H9 (cell line): ENCODE measurements at regions not wholly inside any gene's neighbourhood (a gene's known extent, or its start where the extent isn't known, plus 50 kb on each side); places are given as distances from the start of the nearest gene placed in this dataset.

Source experiments
- DNase-seq: peaks from one replicate; pipeline ENCODE4 v3.0.0-alpha.2; 2017
- H2AFZ ChIP-seq: one replicate; pipeline ENCODE4 v1.6.1; 2013; ENCODE audit warnings: mild to moderate bottlenecking, low read length, control low read depth, moderate library complexity
- H2AK5ac ChIP-seq: 2 replicates; pipeline ENCODE4 v1.6.1; 2013; ENCODE audit warnings: low read length, control low read depth, mixed read lengths; ENCODE audit not compliant: insufficient read length
- H2BK120ac ChIP-seq: one replicate; pipeline ENCODE4 v1.6.1; 2013; ENCODE audit warnings: low read depth, mild to moderate bottlenecking, low read length, control low read depth, inconsistent platforms; ENCODE audit not compliant: poor library complexity, severe bottlenecking
- H2BK12ac ChIP-seq: 2 replicates; pipeline ENCODE4 v1.6.1; 2013; ENCODE audit warnings: low read length, control low read depth, mixed read lengths, low read depth; ENCODE audit not compliant: insufficient read length
- H2BK15ac ChIP-seq: 2 replicates; pipeline ENCODE4 v1.6.1; 2013; ENCODE audit warnings: low read depth, low read length, control low read depth
- H2BK20ac ChIP-seq: one replicate; pipeline ENCODE4 v1.6.1; 2013; ENCODE audit warnings: low read depth, mild to moderate bottlenecking, low read length, control low read depth, inconsistent platforms; ENCODE audit not compliant: poor library complexity, severe bottlenecking
- H2BK5ac ChIP-seq: 2 replicates; pipeline ENCODE4 v1.6.1; 2013; ENCODE audit warnings: low read length, control low read depth, mixed read lengths; ENCODE audit not compliant: insufficient read length
- H3K14ac ChIP-seq: 2 replicates; pipeline ENCODE4 v1.6.1; 2013; ENCODE audit warnings: low read length, control low read depth; ENCODE audit not compliant: insufficient read depth
- H3K18ac ChIP-seq: 2 replicates; pipeline ENCODE4 v1.6.1; 2013; ENCODE audit warnings: low read depth, mild to moderate bottlenecking, mixed read lengths, low read length, control low read depth; ENCODE audit not compliant: insufficient read length
- H3K23ac ChIP-seq: 2 replicates; pipeline ENCODE4 v1.6.1; 2013; ENCODE audit warnings: low read length, control low read depth, mixed read lengths, low read depth; ENCODE audit not compliant: insufficient read length
- H3K23me2 ChIP-seq: 2 replicates; pipeline ENCODE4 v1.6.1; 2013; ENCODE audit warnings: low read depth, mild to moderate bottlenecking, mixed read lengths, low read length, control low read depth; ENCODE audit not compliant: insufficient read length, poor library complexity, severe bottlenecking
- H3K27ac ChIP-seq: 2 replicates; pipeline ENCODE4 v1.5.1; 2013; ENCODE audit warnings: low read length, control low read depth, mixed read lengths, low read depth; ENCODE audit not compliant: insufficient read length
- H3K27me3 ChIP-seq: 2 replicates; pipeline ENCODE4 v1.6.1; 2013; ENCODE audit warnings: low read length, control low read depth, inconsistent platforms; ENCODE audit not compliant: insufficient read depth
- H3K4ac ChIP-seq: 2 replicates; pipeline ENCODE4 v1.6.1; 2013; ENCODE audit warnings: low read depth, mild to moderate bottlenecking, control low read depth, inconsistent platforms, low read length, moderate library complexity
- H3K4me1 ChIP-seq: 2 replicates; pipeline ENCODE4 v1.6.1; 2013; ENCODE audit warnings: low read length, control low read depth, inconsistent platforms; ENCODE audit not compliant: insufficient read depth
- H3K4me2 ChIP-seq: 2 replicates; pipeline ENCODE4 v1.6.1; 2013; ENCODE audit warnings: low read length, control low read depth, mixed read lengths; ENCODE audit not compliant: insufficient read length, insufficient read depth
- H3K56ac ChIP-seq: 2 replicates; pipeline ENCODE4 v1.6.1; 2013; ENCODE audit warnings: low read depth, mild to moderate bottlenecking, mixed read lengths, low read length, control low read depth; ENCODE audit not compliant: insufficient read length
- H3K79me1 ChIP-seq: 2 replicates; pipeline ENCODE4 v1.6.1; 2013; ENCODE audit warnings: low read depth, mild to moderate bottlenecking, moderate library complexity, low read length, control low read depth, inconsistent platforms; ENCODE audit not compliant: insufficient read depth, poor library complexity, severe bottlenecking
- H3K79me2 ChIP-seq: 2 replicates; pipeline ENCODE4 v1.6.1; 2013; ENCODE audit warnings: low read length, control low read depth, inconsistent platforms; ENCODE audit not compliant: insufficient read depth
- H3K9ac ChIP-seq: 2 replicates; pipeline ENCODE4 v1.6.1; 2013; ENCODE audit warnings: low read length, control low read depth, mixed read lengths; ENCODE audit not compliant: insufficient read length; ENCODE audit errors: extremely low read depth
- H3K9me3 ChIP-seq: one replicate; pipeline ENCODE4 v1.6.1; 2013; ENCODE audit warnings: low read depth, low read length, inconsistent platforms; ENCODE audit not compliant: control insufficient read depth
- H3T11ph ChIP-seq: one replicate; pipeline ENCODE4 v1.6.1; 2013; ENCODE audit warnings: mild to moderate bottlenecking, low read length, control low read depth, inconsistent platforms
- H4K20me1 ChIP-seq: one replicate; pipeline ENCODE4 v1.6.1; 2013; ENCODE audit not compliant: control insufficient read depth, insufficient read length, insufficient read depth
- H4K5ac ChIP-seq: 2 replicates; pipeline ENCODE4 v1.6.1; 2013; ENCODE audit warnings: low read depth, mild to moderate bottlenecking, mixed read lengths, low read length, control low read depth; ENCODE audit not compliant: insufficient read length
- H4K8ac ChIP-seq: replicated peaks from 2 replicates; pipeline ENCODE4 v1.6.1; 2013; ENCODE audit warnings: low read length, control low read depth, mixed read lengths, low read depth; ENCODE audit not compliant: insufficient read length
- H4K91ac ChIP-seq: 2 replicates; pipeline ENCODE4 v1.6.1; 2013; ENCODE audit warnings: low read depth, mild to moderate bottlenecking, moderate library complexity, mixed read lengths, low read length, control low read depth; ENCODE audit not compliant: insufficient read length
- H3K27ac Mint-ChIP-seq, 3 experiments: 2 replicates in 2 of 3; 3 replicates in 1 of 3; pipeline ENCODE4 v1.8.0; 2020 to 2021; ENCODE audit warnings: mixed read lengths in 3 of 3, mild to moderate bottlenecking in 1 of 3, moderate library complexity in 1 of 3
- H3K27me3 Mint-ChIP-seq: 2 replicates; pipeline ENCODE4 v1.8.0; 2021; ENCODE audit warnings: low read depth, mild to moderate bottlenecking, moderate library complexity, mixed read lengths
- H3K36me3 Mint-ChIP-seq, 3 experiments: 2 replicates in 2 of 3; 3 replicates in 1 of 3; pipeline ENCODE4 v1.8.0; 2020 to 2021; ENCODE audit warnings: low read depth in 3 of 3, mixed read lengths in 3 of 3; ENCODE audit not compliant: insufficient read depth in 1 of 3
- H3K4me1 Mint-ChIP-seq, 2 experiments: 2 replicates each; pipeline ENCODE4 v1.8.0; 2020; ENCODE audit warnings: mixed read lengths in 2 of 2
- H3K4me3 Mint-ChIP-seq, 2 experiments: 2 replicates in 1 of 2; 3 replicates in 1 of 2; pipeline ENCODE4 v1.8.0; 2020 to 2021; ENCODE audit warnings: mild to moderate bottlenecking in 2 of 2, mixed read lengths in 2 of 2, moderate library complexity in 1 of 2
- H3K9me3 Mint-ChIP-seq, 2 experiments: 2 replicates in 1 of 2; 3 replicates in 1 of 2; pipeline ENCODE4 v1.8.0; 2020; ENCODE audit warnings: mild to moderate bottlenecking in 2 of 2, mixed read lengths in 2 of 2, moderate library complexity in 1 of 2
- WGBS: extraction: QIAGEN DNeasy Blood & Tissue Kit; methylation state at CpG from one replicate; pipeline ENCODE4 v1.1.7; 2013; ENCODE audit warnings: missing lambda C conversion rate, low lambda C conversion rate, mixed read lengths; ENCODE audit not compliant: insufficient read length; ENCODE audit errors: extremely low coverage; 5-methylcytosine and 5-hydroxymethylcytosine counted together
- TF ChIP-seq, protein P1 (sequence below): fragments of 200-600 bp; sonication (generic); conservative IDR thresholded peaks from 3 replicates; pipeline ENCODE4 v1.8.0; 2021; ENCODE audit warnings: antibody characterized with exemption, mild to moderate bottlenecking

DNA sequence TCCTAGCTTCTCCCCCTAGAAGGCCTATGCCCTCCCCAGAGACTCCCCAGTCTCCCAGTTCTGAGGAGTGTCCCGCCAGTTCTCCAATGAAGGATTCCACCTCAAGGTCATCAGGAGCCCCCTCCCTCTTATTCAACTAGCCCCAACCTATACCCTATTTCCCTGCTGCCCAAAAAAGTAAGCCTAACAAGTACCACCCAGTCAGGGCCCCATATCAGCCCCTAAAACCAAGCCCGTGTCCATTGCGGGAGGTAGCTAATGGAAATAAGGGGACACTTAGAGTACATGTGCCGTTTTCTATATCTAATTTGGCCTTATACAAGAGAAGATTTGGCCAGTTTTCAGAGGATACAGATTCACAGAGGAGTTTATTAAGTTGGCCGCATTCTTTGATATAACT is 416.2 kb downstream of the MATN1 start:
- no peaks in the 10 kb centered on the region for H3K23me2 ChIP-seq
- no peaks in the 10 kb centered on the region for H3K27me3 ChIP-seq
- no peak overlapping the region for H3K56ac ChIP-seq
- no peaks in the 10 kb centered on the region for H4K20me1 ChIP-seq
- no peak overlapping the region for H2AFZ ChIP-seq
- TF ChIP-seq, protein P1, sequence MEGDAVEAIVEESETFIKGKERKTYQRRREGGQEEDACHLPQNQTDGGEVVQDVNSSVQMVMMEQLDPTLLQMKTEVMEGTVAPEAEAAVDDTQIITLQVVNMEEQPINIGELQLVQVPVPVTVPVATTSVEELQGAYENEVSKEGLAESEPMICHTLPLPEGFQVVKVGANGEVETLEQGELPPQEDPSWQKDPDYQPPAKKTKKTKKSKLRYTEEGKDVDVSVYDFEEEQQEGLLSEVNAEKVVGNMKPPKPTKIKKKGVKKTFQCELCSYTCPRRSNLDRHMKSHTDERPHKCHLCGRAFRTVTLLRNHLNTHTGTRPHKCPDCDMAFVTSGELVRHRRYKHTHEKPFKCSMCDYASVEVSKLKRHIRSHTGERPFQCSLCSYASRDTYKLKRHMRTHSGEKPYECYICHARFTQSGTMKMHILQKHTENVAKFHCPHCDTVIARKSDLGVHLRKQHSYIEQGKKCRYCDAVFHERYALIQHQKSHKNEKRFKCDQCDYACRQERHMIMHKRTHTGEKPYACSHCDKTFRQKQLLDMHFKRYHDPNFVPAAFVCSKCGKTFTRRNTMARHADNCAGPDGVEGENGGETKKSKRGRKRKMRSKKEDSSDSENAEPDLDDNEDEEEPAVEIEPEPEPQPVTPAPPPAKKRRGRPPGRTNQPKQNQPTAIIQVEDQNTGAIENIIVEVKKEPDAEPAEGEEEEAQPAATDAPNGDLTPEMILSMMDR, result no peak
- no peak overlapping the region for H4K5ac ChIP-seq
- H2BK15ac ChIP-seq, result no peak overlapping the region
- no peak overlapping the region for H4K8ac ChIP-seq
- peaks cover 4% of the 10 kb centered on the region for H3K27me3 Mint-ChIP-seq
- H2BK12ac ChIP-seq, result no peak overlapping the region
- no peak overlapping the region for H3K14ac ChIP-seq
- no peak overlapping the region for H3K18ac ChIP-seq
- H3K27ac ChIP-seq, result no peak overlapping the region
- H2BK5ac ChIP-seq, result no peak overlapping the region
- H3K79me2 ChIP-seq, result no peaks in the 10 kb centered on the region
- no peak overlapping the region for H2AK5ac ChIP-seq
- H2BK120ac ChIP-seq, result no peak overlapping the region
- H3K4me3 Mint-ChIP-seq, result no peak overlapping the region
- no peak overlapping the region for H2BK20ac ChIP-seq
- H4K91ac ChIP-seq, result no peak overlapping the region
- H3K9ac ChIP-seq, result no peak overlapping the region
- no peaks in the 10 kb centered on the region for H3K4me1 ChIP-seq
- no peak for DNase-seq
- no peaks in the 10 kb centered on the region; a peak in 1 of 5 replicates for H3K9me3 Mint-ChIP-seq
- WGBS, result no CpG with 5 or more reads among the region's 5 CpGs
- no peak overlapping the region for H3K23ac ChIP-seq
- H3K79me1 ChIP-seq, result no peaks in the 10 kb centered on the region
- no peak overlapping the region for H3T11ph ChIP-seq
- H3K27ac Mint-ChIP-seq, result no peak overlapping the region
- no peak overlapping the region for H3K4me2 ChIP-seq
- H3K9me3 ChIP-seq, result no peaks in the 10 kb centered on the region
- H3K4ac ChIP-seq, result no peak overlapping the region
- no peaks in the 10 kb centered on the region for H3K36me3 Mint-ChIP-seq
- peaks cover 0 to 6% of the 10 kb centered on the region in 2 experiments; a peak in 2 of 4 replicates for H3K4me1 Mint-ChIP-seq
